ENCODE measurements at regions not wholly inside any gene's neighbourhood (a gene's known extent, or its start where the extent isn't known, plus 50 kb on each side); places are given as distances from the start of the nearest gene placed in this dataset.

GRCh38 chr4:96150466-96150865, 310.6 kb downstream of the PDHA2 start:
- RAD21 ChIA-PET (ENCODE audit: low non-redundant PET in 1 of 2, low total read pairs in 2 of 2, uncharacterized antibody in 2 of 2, unreplicated experiment in 2 of 2): no interaction called here

More at GRCh38 chr4:96150466-96150865, 310.6 kb downstream of the PDHA2 start:
- POLR2A ChIA-PET: no interaction called here
- Histone ChIP-seq H3K27ac (ENCODE audit: low read depth, low read length) (no peak overlapping the region), H4K20me1 (ENCODE audit: insufficient read depth) (no peaks in the 10 kb centered on the region), H3K4me2 (ENCODE audit: low read length) (no peak overlapping the region), H3K4me1 (ENCODE audit: control insufficient read depth in 1 of 2, insufficient read depth in 2 of 2, low read length in 2 of 2) (no peaks in the 10 kb centered on the region), H3K27me3 (ENCODE audit: insufficient read depth, low read length) (no peaks in the 10 kb centered on the region), H2AFZ (ENCODE audit: low read depth, low read length, poor library complexity, severe bottlenecking) (no peak overlapping the region), H3K9me2 (ENCODE audit: insufficient read depth) (no peaks in the 10 kb centered on the region), H3K79me2 (ENCODE audit: insufficient read depth, low read length) (no peaks in the 10 kb centered on the region), H3K4me3 (replicated peaks in 1 of 2; ENCODE audit: low read depth in 1 of 2, low read length in 2 of 2) (no peak overlapping the region), H3K9me3 (ENCODE audit: control insufficient read depth in 1 of 2, insufficient read depth in 1 of 2, low read depth in 1 of 2, low read length in 2 of 2) (no peaks in the 10 kb centered on the region), H3K9ac (ENCODE audit: low read length) (no peak overlapping the region), H3K36me3 (ENCODE audit: control insufficient read depth in 1 of 2, insufficient read depth in 2 of 2, low read length in 2 of 2) (no peaks in the 10 kb centered on the region)
- intact Hi-C loops (cut with micrococcal nuclease): no loop called here
- CTCF ChIA-PET: no interaction called here
- DNase-seq (ENCODE audit: low read depth, low spot score): no peak
- TF ChIP-seq FOSL1 (IDR thresholded peaks at IDR 0.05; ENCODE audit: low read depth) (no peak), YY1 (IDR thresholded peaks at IDR 0.05; ENCODE audit: extremely low read depth, insufficient replicate concordance, low read depth, low read length) (no peak), ZBTB33 (IDR thresholded peaks at IDR 0.05; ENCODE audit: extremely low read depth, insufficient replicate concordance, low read length) (no peak), EZH2phosphoT487 (IDR thresholded peaks at IDR 0.05; ENCODE audit: borderline replicate concordance) (no peak), ELF1 (IDR thresholded peaks at IDR 0.05; ENCODE audit: borderline replicate concordance, low read depth) (no peak), SP1 (IDR thresholded peaks at IDR 0.05; ENCODE audit: low read depth) (no peak), CTCF (IDR thresholded peaks at IDR 0.05 in 2 of 3, conservative IDR thresholded peaks at IDR 0.05 in 1 of 3; ENCODE audit: borderline replicate concordance in 1 of 3, insufficient read depth in 1 of 3, low read depth in 2 of 3, low read length in 2 of 3) (no peak), TCF7L2 (IDR thresholded peaks at IDR 0.05; ENCODE audit: borderline replicate concordance, extremely low read depth, insufficient read depth, insufficient read length) (no peak), SRF (IDR thresholded peaks at IDR 0.05; ENCODE audit: low read depth) (no peak), RAD21 (IDR thresholded peaks at IDR 0.05; ENCODE audit: low read depth) (no peak), SIN3A (IDR thresholded peaks at IDR 0.05; ENCODE audit: low read depth) (no peak), ZFX (IDR thresholded peaks at IDR 0.05) (no peak), JUND (IDR thresholded peaks at IDR 0.05) (no peak)
- no peak for ATAC-seq
- BruUV-seq (replicated peaks): no TSS peak
